AG10803 (cell line): ENCODE measurements at regions not wholly inside any gene's neighbourhood (a gene's known extent, or its start where the extent isn't known, plus 50 kb on each side); places are given as distances from the start of the nearest gene placed in this dataset.

Experiments
- DNase-seq: peaks from one replicate; pipeline ENCODE4 v3.0.0; 2010; ENCODE audit warnings: low read depth
- H3K4me3 ChIP-seq: 2 replicates; pipeline ENCODE4 v1.5.1; 2011; ENCODE audit warnings: mild to moderate bottlenecking, low read length, control low read depth
- CTCF ChIP-seq: conservative IDR thresholded peaks from 2 replicates; pipeline ENCODE4 v1.5.1; 2011; ENCODE audit warnings: mild to moderate bottlenecking, low read length, control low read depth, inconsistent platforms

GRCh38 chr11:109756521-109756920 is 334.5 kb downstream of the C11orf87 start:
- DNase-seq, result no peak
- TF ChIP-seq CTCF, result no peak
- no peak overlapping the region for H3K4me3 ChIP-seq

GRCh38 chr11:109756951-109757350 is 335.0 kb downstream of the C11orf87 start:
- no peak for TF ChIP-seq CTCF
- DNase-seq, result no peak
- no peak overlapping the region for H3K4me3 ChIP-seq

- no peak for DNase-seq
- TF ChIP-seq CTCF, result no peak
- no peak overlapping the region for H3K4me3 ChIP-seq
These were observed 330.6 kb upstream of the ZC3H12C start for GRCh38 chr11:109762546-109762945.

GRCh38 chr11:109765709-109766311 is 327.4 kb upstream of the ZC3H12C start:
- TF ChIP-seq CTCF, result no peak
- H3K4me3 ChIP-seq, result no peak overlapping the region
- no peak for DNase-seq

GRCh38 chr11:109769858-109770257 is 323.3 kb upstream of the ZC3H12C start:
- H3K4me3 ChIP-seq, result no peak overlapping the region
- no peak for TF ChIP-seq CTCF
- no peak for DNase-seq

- TF ChIP-seq CTCF, result no peak
- DNase-seq, result no peak
- H3K4me3 ChIP-seq, result no peak overlapping the region
These were observed 322.9 kb upstream of the ZC3H12C start for GRCh38 chr11:109770323-109770722.

GRCh38 chr11:109772892-109773291 is 320.3 kb upstream of the ZC3H12C start:
- DNase-seq, result no peak
- TF ChIP-seq CTCF, result no peak
- H3K4me3 ChIP-seq, result no peak overlapping the region
